HUES6 (cell line): ENCODE measurements at regions not wholly inside any gene's neighbourhood (a gene's known extent, or its start where the extent isn't known, plus 50 kb on each side); places are given as distances from the start of the nearest gene placed in this dataset.

Source experiments
- H3K27ac ChIP-seq: 2 replicates; pipeline ENCODE4 v1.7.0; 2013; ENCODE audit warnings: low read depth, mild to moderate bottlenecking, low read length, inconsistent platforms
- H3K27me3 ChIP-seq: 2 replicates; pipeline ENCODE4 v1.6.1; 2013; ENCODE audit warnings: low read length; ENCODE audit not compliant: control insufficient read depth, insufficient read depth
- H3K36me3 ChIP-seq: 2 replicates; pipeline ENCODE4 v1.6.1; 2013; ENCODE audit warnings: low read length; ENCODE audit not compliant: control insufficient read depth, insufficient read depth
- H3K4me1 ChIP-seq: 2 replicates; pipeline ENCODE4 v1.6.1; 2013; ENCODE audit warnings: low read length; ENCODE audit not compliant: control insufficient read depth, insufficient read depth
- H3K4me3 ChIP-seq: 2 replicates; pipeline ENCODE4 v1.5.1; 2013; ENCODE audit warnings: low read depth, low read length
- H3K9ac ChIP-seq: one replicate; pipeline ENCODE4 v1.6.1; 2013; ENCODE audit warnings: mild to moderate bottlenecking, low read length
- H3K9me3 ChIP-seq: 2 replicates; pipeline ENCODE4 v1.6.1; 2013; ENCODE audit warnings: low read depth, low read length; ENCODE audit not compliant: control insufficient read depth, insufficient read depth

- Histone ChIP-seq H3K27ac (no peak overlapping the region), H3K9me3 (no peaks in the 10 kb centered on the region), H3K4me3 (no peak overlapping the region), H3K27me3 (no peaks in the 10 kb centered on the region), H3K36me3 (no peaks in the 10 kb centered on the region), H3K4me1 (no peaks in the 10 kb centered on the region), H3K9ac (no peak overlapping the region)
Measured at GRCh38 chr4:171472230-171472629, 341.0 kb upstream of the GALNTL6 start.

DNA sequence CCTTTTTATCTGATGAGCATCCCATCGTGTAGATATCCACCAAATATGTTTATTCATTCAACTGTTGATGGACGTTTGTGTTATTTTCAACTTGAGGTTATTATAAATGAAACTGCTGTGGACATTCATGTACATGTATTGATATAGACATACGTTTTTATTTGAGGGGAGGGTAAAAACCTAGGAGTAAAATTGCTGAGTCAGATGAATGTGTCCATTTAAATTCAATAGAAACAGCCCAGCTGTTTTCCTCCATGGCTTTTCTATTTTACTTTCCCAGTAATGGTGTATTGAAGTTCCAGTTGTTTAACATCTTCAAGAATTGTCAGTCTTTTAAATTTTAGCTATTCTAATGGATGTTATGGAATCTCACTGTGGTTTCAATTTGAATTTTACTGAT, 348.7 kb upstream of the GALNTL6 start:
- no peak overlapping the region for H3K9ac ChIP-seq
- no peaks in the 10 kb centered on the region for H3K4me1 ChIP-seq
- H3K4me3 ChIP-seq = no peak overlapping the region
- H3K27me3 ChIP-seq = no peaks in the 10 kb centered on the region
- H3K9me3 ChIP-seq = no peaks in the 10 kb centered on the region
- H3K36me3 ChIP-seq = no peaks in the 10 kb centered on the region
- H3K27ac ChIP-seq = no peak overlapping the region

DNA sequence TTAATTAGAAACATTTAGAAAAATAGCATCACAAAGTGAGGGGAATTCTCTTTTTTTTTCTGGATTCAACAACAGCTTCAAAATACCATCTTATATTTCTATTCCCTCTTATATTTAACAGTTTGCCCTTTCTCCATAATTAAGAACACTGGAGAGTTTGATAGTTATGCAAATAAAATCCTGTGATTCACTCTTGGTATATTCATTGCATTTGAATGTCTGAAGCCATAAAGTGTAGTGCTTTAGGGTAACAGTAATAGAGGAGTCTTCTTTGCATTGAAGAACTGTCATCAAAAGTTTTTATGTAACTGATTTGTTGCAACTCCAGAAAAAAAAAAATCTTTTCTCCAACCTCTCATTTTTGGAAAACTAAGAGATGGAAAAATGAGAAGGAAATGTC, 352.0 kb upstream of the GALNTL6 start:
- no peaks in the 10 kb centered on the region for H3K36me3 ChIP-seq
- H3K9ac ChIP-seq = no peak overlapping the region

GRCh38 chr4:171448919-171449481, 364.2 kb upstream of the GALNTL6 start:
- H3K9ac ChIP-seq = no peak overlapping the region
- H3K36me3 ChIP-seq = no peaks in the 10 kb centered on the region
- H3K4me1 ChIP-seq = no peaks in the 10 kb centered on the region
- H3K27ac ChIP-seq = no peak overlapping the region
- H3K4me3 ChIP-seq = no peak overlapping the region
- H3K27me3 ChIP-seq = no peaks in the 10 kb centered on the region
- H3K9me3 ChIP-seq = no peaks in the 10 kb centered on the region

More for the DNA sequence above, 352.0 kb upstream of the GALNTL6 start:
- H3K27me3 ChIP-seq = no peaks in the 10 kb centered on the region
- no peak overlapping the region for H3K4me3 ChIP-seq
- no peak overlapping the region for H3K27ac ChIP-seq
- H3K4me1 ChIP-seq = no peaks in the 10 kb centered on the region
- peaks cover 11% of the 10 kb centered on the region for H3K9me3 ChIP-seq

DNA sequence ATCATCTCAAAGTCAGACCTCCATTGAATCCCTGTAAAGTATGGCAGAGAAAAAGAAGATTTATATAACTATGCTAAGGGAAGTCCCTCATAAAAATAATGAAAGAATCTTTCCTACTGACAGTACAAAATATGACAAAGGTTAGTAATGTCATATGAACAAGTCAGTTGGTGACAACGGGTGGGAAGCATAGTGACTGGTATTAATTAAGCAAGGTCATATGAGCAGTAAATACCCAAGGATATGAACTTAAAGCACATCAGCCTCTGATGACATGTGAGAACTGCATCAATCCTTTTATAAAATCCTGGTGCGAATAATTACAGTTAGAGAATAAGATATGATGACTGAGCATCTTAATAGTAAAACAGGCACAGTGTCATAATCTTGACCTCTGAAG, 364.8 kb upstream of the GALNTL6 start:
- Histone ChIP-seq H3K36me3 (no peaks in the 10 kb centered on the region), H3K9me3 (no peaks in the 10 kb centered on the region), H3K4me1 (no peaks in the 10 kb centered on the region), H3K27me3 (no peaks in the 10 kb centered on the region), H3K27ac (no peak overlapping the region), H3K9ac (no peak overlapping the region), H3K4me3 (no peak overlapping the region)

DNA sequence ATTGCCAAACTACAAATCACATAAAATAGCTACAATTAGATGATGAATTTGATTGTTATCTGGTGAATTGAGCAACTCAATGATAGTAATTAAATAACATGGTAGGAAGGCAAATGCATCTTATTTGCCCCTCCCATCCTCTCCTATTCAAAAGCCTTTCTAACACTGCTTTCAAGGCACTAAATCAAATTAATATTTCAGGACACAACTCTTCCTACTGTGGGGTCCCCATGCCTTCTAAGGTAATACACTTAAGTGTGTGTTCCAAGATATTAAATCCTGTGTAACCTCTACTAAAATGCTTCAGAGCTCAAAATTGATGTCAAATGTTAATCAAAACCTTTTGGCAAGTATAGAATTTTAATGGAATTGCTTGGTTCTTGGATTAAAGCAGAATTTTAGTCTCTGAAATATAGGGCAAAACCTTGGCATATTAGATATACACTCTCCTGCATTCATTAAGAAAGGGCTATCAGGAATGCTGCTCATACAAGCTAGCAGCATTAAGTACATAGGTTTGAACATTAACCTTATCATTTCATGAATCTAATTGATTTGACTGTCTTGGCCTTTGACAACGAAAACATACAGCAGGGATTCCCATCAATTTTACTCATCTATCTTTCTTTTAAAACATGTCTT, 371.8 kb upstream of the GALNTL6 start:
- Histone ChIP-seq H3K4me1 (no peaks in the 10 kb centered on the region), H3K27me3 (no peaks in the 10 kb centered on the region), H3K27ac (no peak overlapping the region), H3K9ac (no peak overlapping the region), H3K9me3 (no peaks in the 10 kb centered on the region), H3K4me3 (no peak overlapping the region), H3K36me3 (no peaks in the 10 kb centered on the region)

DNA sequence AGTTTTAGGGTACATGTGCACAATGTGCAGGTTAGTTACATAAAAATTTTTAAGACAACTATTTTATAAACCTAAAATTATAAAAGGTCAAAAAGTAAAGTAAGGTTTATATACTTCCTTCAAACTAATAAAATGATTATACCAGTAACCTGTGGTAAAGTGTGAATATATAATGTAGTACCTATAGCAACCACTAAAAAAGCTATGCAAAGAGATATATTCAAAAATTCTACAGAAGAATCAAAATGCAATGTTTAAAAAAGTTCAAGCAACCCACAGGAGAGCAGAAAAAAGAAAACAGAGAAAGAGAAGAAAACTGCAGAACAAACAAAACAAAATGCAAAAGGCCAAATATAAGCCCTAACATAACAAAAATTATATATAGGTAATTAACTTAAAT, 379.5 kb upstream of the GALNTL6 start:
- Histone ChIP-seq H3K4me3 (no peak overlapping the region), H3K9ac (no peak overlapping the region), H3K36me3 (no peaks in the 10 kb centered on the region), H3K4me1 (no peaks in the 10 kb centered on the region), H3K27ac (no peak overlapping the region), H3K27me3 (no peaks in the 10 kb centered on the region), H3K9me3 (no peaks in the 10 kb centered on the region)

DNA sequence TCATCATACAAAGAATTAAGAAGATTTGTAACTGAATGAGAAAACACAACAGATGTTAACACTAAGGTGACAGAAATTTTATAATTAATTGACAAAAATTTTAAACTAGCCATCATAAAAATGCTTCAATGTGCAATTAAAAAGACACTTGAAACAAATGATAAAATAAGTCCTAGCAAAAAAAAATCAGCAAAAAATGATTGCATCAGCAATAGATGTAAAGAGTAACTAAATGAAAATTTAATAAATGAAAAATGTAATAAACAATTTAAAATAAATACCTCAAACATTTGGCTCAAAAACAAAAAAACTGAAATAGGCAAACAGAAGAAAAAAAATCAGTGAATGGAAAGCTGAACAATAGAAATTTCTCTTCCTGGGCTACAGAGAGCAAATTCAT, 380.7 kb upstream of the GALNTL6 start:
- H3K4me1 ChIP-seq = no peaks in the 10 kb centered on the region
- H3K9ac ChIP-seq = no peak overlapping the region
- H3K4me3 ChIP-seq = no peak overlapping the region
- H3K27ac ChIP-seq = no peak overlapping the region
- no peaks in the 10 kb centered on the region for H3K36me3 ChIP-seq
- H3K27me3 ChIP-seq = no peaks in the 10 kb centered on the region
- H3K9me3 ChIP-seq = no peaks in the 10 kb centered on the region

DNA sequence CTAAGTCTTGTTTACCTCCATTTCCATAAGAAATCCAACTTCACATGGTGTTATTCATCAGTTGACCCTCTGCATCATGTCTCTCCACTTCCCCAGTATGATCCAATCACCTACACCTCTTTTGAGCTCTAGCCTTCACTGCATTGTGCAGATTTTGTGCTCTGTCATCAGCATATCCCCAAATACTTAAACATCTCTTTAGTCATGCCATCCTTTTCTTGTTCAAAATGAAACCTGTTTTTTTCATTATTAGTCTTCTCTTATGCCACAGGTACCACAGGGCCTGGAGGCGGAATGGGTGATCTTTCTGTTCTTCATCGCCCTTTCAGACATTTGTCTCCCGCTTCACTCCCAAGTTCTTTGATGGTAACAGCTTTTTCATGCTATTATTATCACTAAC, 382.7 kb upstream of the GALNTL6 start:
- H3K27ac ChIP-seq = no peak overlapping the region
- H3K4me1 ChIP-seq = no peaks in the 10 kb centered on the region
- H3K4me3 ChIP-seq = no peak overlapping the region
- H3K36me3 ChIP-seq = no peaks in the 10 kb centered on the region
- H3K9me3 ChIP-seq = no peaks in the 10 kb centered on the region
- no peak overlapping the region for H3K9ac ChIP-seq
- no peaks in the 10 kb centered on the region for H3K27me3 ChIP-seq

- Histone ChIP-seq H3K9ac (no peak overlapping the region), H3K36me3 (no peaks in the 10 kb centered on the region), H3K4me3 (no peak overlapping the region), H3K4me1 (peaks cover 7% of the 10 kb centered on the region; the same call in 1 of the 2 replicates), H3K27me3 (no peaks in the 10 kb centered on the region), H3K9me3 (peaks cover 12% of the 10 kb centered on the region), H3K27ac (no peak overlapping the region)
Measured at GRCh38 chr4:171397175-171397574, 416.0 kb upstream of the GALNTL6 start.

- no peaks in the 10 kb centered on the region for H3K36me3 ChIP-seq
- no peaks in the 10 kb centered on the region for H3K4me1 ChIP-seq
- H3K27ac ChIP-seq = no peak overlapping the region
- no peak overlapping the region for H3K4me3 ChIP-seq
- no peaks in the 10 kb centered on the region for H3K27me3 ChIP-seq
- H3K9me3 ChIP-seq = peaks cover 5% of the 10 kb centered on the region
- H3K9ac ChIP-seq = no peak overlapping the region
Measured at GRCh38 chr4:171390626-171391025, 422.6 kb upstream of the GALNTL6 start.
